ENCODE measurements at regions not wholly inside any gene's neighbourhood (a gene's known extent, or its start where the extent isn't known, plus 50 kb on each side); places are given as distances from the start of the nearest gene placed in this dataset.

DNA sequence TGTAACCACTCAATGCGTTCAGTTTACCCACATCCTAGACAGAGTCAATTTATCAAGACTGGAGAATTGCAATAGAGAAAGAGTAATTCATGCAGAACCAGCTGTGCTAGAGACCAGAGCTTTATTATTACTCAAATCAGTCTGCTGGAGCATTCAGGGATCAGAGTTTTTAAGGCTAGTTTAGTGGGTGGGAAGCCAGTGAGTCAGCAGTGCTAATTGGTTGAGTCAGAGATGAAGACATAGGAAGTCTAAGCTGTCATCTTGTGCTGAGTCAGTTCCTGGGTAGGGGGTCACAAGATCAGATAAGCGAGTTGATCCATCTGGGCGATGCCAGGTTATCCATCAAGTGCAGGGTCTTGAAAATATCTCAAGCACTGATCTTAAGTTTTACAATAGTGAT lies 499.6 kb downstream of the MRPL39 start:
- Histone ChIP-seq H4K20me1 (ENCODE audit: insufficient read depth, low read length) (no peaks in the 10 kb centered on the region), H3K27ac (ENCODE audit: insufficient read depth, low read length) (no peak overlapping the region), H3K4me2 (ENCODE audit: low read depth, low read length) (no peak overlapping the region), H2BK5ac (ENCODE audit: low read depth, low read length, poor library complexity, severe bottlenecking) (no peak overlapping the region), H3K4me3 (ENCODE audit: insufficient read depth, low read depth, low read length) (no peak overlapping the region), H2AFZ (replicated peaks; ENCODE audit: low read length, poor library complexity) (no peak overlapping the region), H3K4ac (ENCODE audit: low read depth, low read length) (no peak overlapping the region), H2BK120ac (ENCODE audit: low read depth, low read length) (no peak overlapping the region), H3K14ac (replicated peaks; ENCODE audit: low read depth, low read length) (no peak overlapping the region), H2AK5ac (ENCODE audit: low read depth, low read length) (no peak overlapping the region), H3K9ac (ENCODE audit: low read depth, low read length) (no peak overlapping the region), H3K18ac (ENCODE audit: low read depth, low read length) (no peak overlapping the region), H2BK20ac (ENCODE audit: low read depth, low read length) (no peak overlapping the region), H3K23ac (ENCODE audit: low read depth, low read length) (no peak overlapping the region), H3K27me3 (ENCODE audit: control insufficient read depth, insufficient read depth, low read length) (no peaks in the 10 kb centered on the region), H4K91ac (ENCODE audit: insufficient read depth, low read depth, low read length) (no peak overlapping the region), H3K9me1 (ENCODE audit: insufficient read depth, low read length) (no peaks in the 10 kb centered on the region), H3K56ac (ENCODE audit: extremely low read depth, insufficient read depth, low read length) (no peak overlapping the region), H4K5ac (ENCODE audit: low read depth, low read length) (no peak overlapping the region), H3K36me3 (ENCODE audit: control insufficient read depth, insufficient read depth, low read length) (no peaks in the 10 kb centered on the region), H3K9me3 (ENCODE audit: control insufficient read depth, insufficient read depth, low read length) (no peaks in the 10 kb centered on the region), H4K8ac (ENCODE audit: low read depth in 2 of 2, low read length in 2 of 2) (no peak overlapping the region), H2BK15ac (ENCODE audit: low read depth, low read length) (no peak overlapping the region), H3K4me1 (ENCODE audit: control insufficient read depth, insufficient read depth, low read length) (peaks cover 3% of the 10 kb centered on the region), H3K79me1 (ENCODE audit: low read depth in 1 of 2, low read length in 2 of 2) (no peaks in the 10 kb centered on the region), H2AK9ac (replicated peaks; ENCODE audit: low read depth, low read length, poor library complexity) (no peak overlapping the region)
- DNase-seq (peak; percentile 94), ATAC-seq (ENCODE audit: low read depth) (peak; percentile 85)
- ChIA-PET POLR2A (ENCODE audit: unreplicated experiment) (no interaction called here), CTCF (no interaction called here)
- TF ChIP-seq BHLHE40 (IDR thresholded peaks at IDR 0.05; ENCODE audit: low read depth, low read length) (peak; percentile 29; the same call in 1 of the 2 replicates), NFE2L2 (IDR thresholded peaks at IDR 0.05; ENCODE audit: low read depth, low read length) (peak; percentile 79), SMC3 (IDR thresholded peaks at IDR 0.05; ENCODE audit: low read depth, low read length) (no peak), CEBPB (IDR thresholded peaks at IDR 0.05; ENCODE audit: low read depth, low read length) (peak; percentile 81), FOS (IDR thresholded peaks at IDR 0.05; ENCODE audit: low read depth, low read length) (peak; percentile 93), MAFK (IDR thresholded peaks at IDR 0.05; ENCODE audit: low read depth, low read length) (peak; percentile 74), MAZ (IDR thresholded peaks at IDR 0.05; ENCODE audit: borderline replicate concordance, low read depth, low read length) (no peak), RCOR1 (IDR thresholded peaks at IDR 0.05; ENCODE audit: insufficient replicate concordance, low read length) (peak; percentile 18)
- TF ChIP-seq, protein P1, sequence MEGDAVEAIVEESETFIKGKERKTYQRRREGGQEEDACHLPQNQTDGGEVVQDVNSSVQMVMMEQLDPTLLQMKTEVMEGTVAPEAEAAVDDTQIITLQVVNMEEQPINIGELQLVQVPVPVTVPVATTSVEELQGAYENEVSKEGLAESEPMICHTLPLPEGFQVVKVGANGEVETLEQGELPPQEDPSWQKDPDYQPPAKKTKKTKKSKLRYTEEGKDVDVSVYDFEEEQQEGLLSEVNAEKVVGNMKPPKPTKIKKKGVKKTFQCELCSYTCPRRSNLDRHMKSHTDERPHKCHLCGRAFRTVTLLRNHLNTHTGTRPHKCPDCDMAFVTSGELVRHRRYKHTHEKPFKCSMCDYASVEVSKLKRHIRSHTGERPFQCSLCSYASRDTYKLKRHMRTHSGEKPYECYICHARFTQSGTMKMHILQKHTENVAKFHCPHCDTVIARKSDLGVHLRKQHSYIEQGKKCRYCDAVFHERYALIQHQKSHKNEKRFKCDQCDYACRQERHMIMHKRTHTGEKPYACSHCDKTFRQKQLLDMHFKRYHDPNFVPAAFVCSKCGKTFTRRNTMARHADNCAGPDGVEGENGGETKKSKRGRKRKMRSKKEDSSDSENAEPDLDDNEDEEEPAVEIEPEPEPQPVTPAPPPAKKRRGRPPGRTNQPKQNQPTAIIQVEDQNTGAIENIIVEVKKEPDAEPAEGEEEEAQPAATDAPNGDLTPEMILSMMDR (conservative IDR thresholded peaks at IDR 0.05; ENCODE audit: low read depth, low read length), result no peak
- intact Hi-C loops (cut with micrococcal nuclease) (no loop called here), in situ Hi-C loops (cut with MboI; ENCODE audit: low sequenced_read_pairs) (no loop called here), dilution Hi-C loops (cut with HindIII; ENCODE audit: low sequenced_read_pairs, unreplicated experiment) (no loop called here)
- WGBS, 2 experiments (ENCODE audit: extremely low coverage in 2 of 2, insufficient read length in 1 of 2), result no CpG with 5 or more reads among the region's 3 CpGs
- BruUV-seq (replicated peaks), result no TSS peak

All from IMR-90 (cell line).